AG08395 (cell line): ENCODE measurements at regions not wholly inside any gene's neighbourhood (a gene's known extent, or its start where the extent isn't known, plus 50 kb on each side); places are given as distances from the start of the nearest gene placed in this dataset.
A peak's percentile ranks its signal among the peaks of the same experiment; 100 is the strongest.

Experiments used
- DNase-seq: peaks from one replicate; pipeline ENCODE4 v3.0.0; 2012; ENCODE audit warnings: mixed read lengths, low spot score

- no peak for DNase-seq
These were observed 233.3 kb downstream of the INSIG2 start for GRCh38 chr2:118321432-118322105.

DNA sequence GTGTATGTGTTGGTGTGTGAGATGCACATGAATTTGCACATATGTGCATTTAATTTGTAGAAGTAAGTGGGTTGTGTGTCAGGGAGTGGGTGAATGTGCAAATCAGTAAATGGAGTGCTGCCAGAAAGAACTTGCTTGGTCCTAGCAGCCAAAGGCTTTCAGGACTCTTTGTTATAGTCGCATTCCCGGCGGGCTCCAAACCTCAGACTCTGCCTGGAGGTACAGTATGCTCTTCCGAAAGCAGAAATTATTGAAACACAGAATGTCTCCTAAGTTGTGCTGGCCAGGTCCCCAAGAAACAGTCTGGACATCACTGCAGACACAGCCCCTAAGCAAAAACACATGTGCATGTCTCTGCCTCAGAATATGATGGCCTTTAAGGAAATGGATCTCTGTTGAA is 232.4 kb downstream of the INSIG2 start:
- DNase-seq: no peak

DNA sequence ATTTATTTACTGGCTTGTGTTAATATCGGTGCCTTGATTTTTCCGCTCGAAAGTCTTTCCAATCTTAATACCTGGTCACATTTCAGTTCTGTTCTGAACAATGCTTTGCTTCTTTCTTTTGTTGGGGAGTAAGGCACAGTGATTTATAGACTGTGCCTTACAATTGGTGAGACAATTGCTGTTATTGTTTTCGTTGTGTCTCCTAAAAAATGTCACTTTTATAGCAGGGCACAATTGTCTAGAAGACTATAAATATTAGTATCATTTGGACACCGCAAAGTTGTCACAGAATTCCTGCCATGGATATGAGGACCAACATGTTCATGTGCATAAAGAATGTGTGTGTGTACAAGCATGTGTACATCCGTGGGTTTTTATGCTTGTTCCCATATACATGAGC is 231.9 kb downstream of the INSIG2 start:
- DNase-seq: no peak

- no peak for DNase-seq
These were observed 231.0 kb downstream of the INSIG2 start for GRCh38 chr2:118319271-118319684.

DNA sequence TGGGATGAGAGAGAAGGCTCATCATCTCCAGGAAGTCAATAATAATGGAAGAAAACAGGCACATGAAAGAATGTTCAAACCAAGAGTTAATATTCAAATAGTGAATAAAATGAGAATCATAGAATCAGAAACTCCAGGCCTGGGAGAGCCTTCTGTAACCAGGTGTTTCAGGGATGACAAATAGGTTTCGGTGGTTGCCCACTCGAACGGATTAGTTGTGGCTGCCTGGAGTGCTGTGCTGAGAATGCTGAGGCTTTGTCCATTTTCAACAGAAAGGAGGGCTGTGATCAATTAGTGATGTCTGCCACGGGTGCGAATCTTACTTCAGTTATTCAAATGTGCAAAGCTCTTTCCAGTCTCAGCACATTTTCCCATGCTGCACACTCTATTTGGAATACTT is 227.3 kb downstream of the INSIG2 start:
- DNase-seq: no peak

DNA sequence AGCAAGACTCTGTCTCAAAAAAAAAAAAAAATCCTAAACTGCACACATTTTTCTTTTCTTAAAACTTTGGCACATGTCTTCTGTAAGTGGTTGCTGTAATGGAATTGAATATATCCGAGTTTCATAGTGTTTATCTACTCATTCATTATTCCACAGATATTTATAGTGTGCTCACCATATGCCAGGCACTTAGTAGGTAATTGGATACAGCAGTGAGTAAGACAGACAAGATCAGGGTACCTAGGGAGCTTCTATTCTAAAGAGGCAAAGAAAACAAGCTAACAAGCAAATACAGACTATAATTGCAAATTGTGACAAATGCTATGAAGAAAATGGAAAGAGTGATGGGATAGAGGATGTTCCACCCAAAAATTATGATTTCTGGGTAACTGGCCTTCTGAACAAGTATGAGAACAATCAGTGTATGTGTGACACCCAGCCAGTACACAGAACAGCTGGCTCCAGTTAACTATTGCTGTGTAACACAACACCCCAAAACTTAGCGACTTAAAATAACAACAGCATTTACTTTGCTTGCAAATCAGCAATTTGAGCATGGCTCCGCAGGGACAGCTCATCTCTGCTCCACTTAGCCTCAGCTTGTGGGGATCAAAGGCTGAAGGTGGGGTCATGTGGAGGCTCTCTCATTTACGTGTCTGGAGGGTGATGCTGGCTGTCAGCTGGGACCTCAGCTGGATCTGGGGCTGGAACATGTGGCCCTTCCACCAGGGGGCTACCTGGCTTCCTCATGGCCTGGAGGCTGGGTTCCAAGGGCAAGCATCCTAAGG is 224.9 kb downstream of the INSIG2 start:
- DNase-seq: no peak

- peak; percentile 40 for DNase-seq
These were observed 222.6 kb downstream of the INSIG2 start for GRCh38 chr2:118310681-118311429.

- peak; percentile 54 for DNase-seq
These were observed 221.8 kb downstream of the INSIG2 start for GRCh38 chr2:118309946-118310680.

GRCh38 chr2:118309257-118309945 is 221.1 kb downstream of the INSIG2 start:
- DNase-seq: no peak

GRCh38 chr2:118307864-118308263 is 219.6 kb downstream of the INSIG2 start:
- no peak for DNase-seq

DNA sequence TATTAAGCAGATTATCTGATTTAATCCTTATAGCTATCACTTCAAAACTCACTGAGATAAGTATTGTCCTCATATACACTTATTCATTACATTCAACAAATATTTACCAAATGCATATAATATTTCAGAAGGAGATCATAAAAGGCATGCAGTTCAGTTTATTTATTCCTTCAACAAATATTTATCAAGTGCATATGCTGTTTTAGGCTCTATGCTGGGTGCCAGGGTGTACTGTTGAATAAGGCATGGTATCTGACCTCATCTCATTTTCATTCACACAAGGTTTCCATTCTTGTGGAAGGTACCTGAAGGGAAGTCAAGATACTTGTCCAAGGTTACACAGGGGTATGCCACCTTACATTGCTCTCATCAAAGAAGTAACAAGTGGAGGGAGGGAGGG is 213.0 kb downstream of the INSIG2 start:
- DNase-seq: no peak

GRCh38 chr2:118300832-118301231 is 212.6 kb downstream of the INSIG2 start:
- no peak for DNase-seq

DNA sequence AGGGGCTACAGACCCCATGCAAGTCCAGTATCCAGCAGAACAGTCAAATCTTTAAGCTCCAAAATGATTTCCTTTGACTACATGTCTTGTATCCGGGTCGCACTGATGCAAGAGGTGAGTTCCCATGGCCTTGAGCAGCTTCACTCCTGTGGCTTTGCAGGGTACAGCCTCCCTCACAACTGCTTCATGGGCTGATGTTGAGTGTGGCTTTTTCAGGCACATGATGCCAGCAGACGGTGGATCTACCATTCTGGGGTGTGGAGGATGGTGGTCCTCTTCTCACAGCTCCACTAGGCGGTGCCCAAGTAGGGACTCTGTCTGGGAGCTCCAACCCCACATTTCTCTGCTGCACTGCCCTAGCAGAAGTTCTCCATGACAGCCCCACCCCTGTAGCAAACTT is 208.4 kb downstream of the INSIG2 start:
- no peak for DNase-seq

- DNase-seq: no peak
These were observed 207.5 kb downstream of the INSIG2 start for GRCh38 chr2:118295592-118296390.

- no peak for DNase-seq
These were observed 205.8 kb downstream of the INSIG2 start for GRCh38 chr2:118294063-118294462.

GRCh38 chr2:118292991-118293390 is 204.7 kb downstream of the INSIG2 start:
- DNase-seq: peak; percentile 63

DNA sequence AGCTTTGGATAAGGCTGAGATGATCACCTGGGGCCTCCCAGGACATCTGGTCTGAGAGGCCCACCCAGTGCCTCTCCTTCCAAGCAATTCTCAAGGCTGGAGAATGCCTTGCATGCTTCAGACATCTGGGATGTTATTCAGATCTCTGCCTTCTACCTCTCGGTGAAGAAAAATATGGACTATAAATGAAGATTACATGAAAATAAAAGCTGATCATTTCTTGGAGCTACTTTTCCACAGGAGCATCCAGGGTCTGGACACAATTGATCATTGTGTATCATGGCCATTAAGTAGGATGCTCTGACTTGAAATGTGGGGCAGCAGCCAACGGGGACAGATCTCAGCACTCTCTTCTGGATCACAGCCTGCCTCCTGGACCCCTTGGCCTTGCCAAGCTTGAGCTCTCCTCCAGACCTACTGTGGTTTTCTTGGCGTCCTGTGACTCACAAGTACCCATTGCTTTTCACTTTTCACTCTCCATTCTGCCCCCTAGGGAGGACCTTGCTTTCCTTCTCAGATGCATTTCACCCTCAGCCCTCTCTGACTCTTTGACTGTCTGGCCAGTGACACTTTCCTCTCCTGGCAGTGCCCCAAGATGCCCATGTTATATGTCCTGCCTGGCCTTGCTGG is 203.1 kb downstream of the INSIG2 start:
- DNase-seq: peak; percentile 70

DNA sequence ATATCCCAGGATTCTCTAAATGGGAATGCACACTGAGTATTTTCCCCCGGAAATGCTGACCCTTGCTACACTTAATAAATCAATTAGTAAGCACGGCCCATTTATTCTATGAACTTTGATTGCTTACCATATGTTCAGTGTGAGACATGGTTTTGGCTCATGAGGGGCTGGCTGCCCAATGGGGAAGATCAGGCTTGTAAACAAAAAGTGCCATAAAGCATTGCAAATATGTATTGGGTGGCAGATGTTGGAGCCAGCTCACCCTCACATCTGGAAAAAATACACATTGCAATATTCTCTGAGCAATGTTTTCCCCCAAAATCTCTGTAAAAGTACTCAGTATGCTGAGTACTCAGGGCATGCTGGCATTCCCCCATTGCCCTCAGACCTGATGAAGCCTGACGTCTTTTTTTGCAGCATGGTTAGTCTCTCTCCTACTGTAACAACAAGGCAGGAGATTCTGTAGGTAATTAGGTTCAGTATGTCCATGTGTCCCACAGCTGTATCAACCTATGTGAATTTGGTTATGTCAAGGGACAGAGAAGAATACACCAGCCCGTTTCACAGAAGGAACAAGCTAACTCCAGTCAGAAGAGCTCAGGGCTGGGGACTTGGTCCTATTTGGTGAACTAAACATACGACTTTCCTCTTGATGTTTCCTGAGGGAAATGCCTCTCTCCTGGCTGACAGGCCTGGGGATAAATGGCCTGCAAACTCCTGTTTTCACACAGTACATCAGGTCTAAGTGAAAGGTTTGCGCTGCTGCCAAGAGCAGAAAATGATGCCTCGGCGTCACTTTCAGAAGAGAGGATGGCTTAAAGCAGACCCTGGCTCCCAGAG is 202.4 kb downstream of the INSIG2 start:
- DNase-seq: peak; percentile 43

GRCh38 chr2:118279005-118279404 is 190.7 kb downstream of the INSIG2 start:
- DNase-seq: no peak
